GM23338 (cell line): ENCODE measurements at regions not wholly inside any gene's neighbourhood (a gene's known extent, or its start where the extent isn't known, plus 50 kb on each side); places are given as distances from the start of the nearest gene placed in this dataset.

ENCODE experiments used
- ATAC-seq: fragments of 200-7000 bp; cut with Tn5 transposase; 3 replicates; pipeline ENCODE4 v1.9.1; 2020
- DNase-seq: peaks from one replicate; pipeline ENCODE4 v3.0.0-alpha.2; 2015; ENCODE audit warnings: low spot score
- H2AFZ ChIP-seq: fragments of 200-600 bp; sonication (generic); 2 replicates; pipeline ENCODE4 v1.8.0; 2016; ENCODE audit warnings: antibody characterized with exemption, mild to moderate bottlenecking, moderate library complexity
- H3F3A ChIP-seq: fragments of 200-600 bp; sonication (generic); replicated peaks from 2 replicates; pipeline ENCODE4 v1.8.0; 2017; ENCODE audit warnings: antibody characterized with exemption, mixed run types, low read depth
- H3K27ac ChIP-seq: fragments of 200-600 bp; sonication (generic); 2 replicates; pipeline ENCODE4 v1.6.1; 2016; ENCODE audit warnings: low read depth
- H3K27me3 ChIP-seq: fragments of 200-600 bp; sonication (generic); 2 replicates; pipeline ENCODE4 v1.8.0; 2016; ENCODE audit warnings: mild to moderate bottlenecking, mixed run types, moderate library complexity; ENCODE audit not compliant: insufficient read depth
- H3K36me3 ChIP-seq: fragments of 200-600 bp; sonication (generic); 2 replicates; pipeline ENCODE4 v1.8.0; 2016; ENCODE audit warnings: mild to moderate bottlenecking; ENCODE audit not compliant: insufficient read depth
- H3K4me1 ChIP-seq: fragments of 200-600 bp; sonication (generic); 2 replicates; pipeline ENCODE4 v1.8.0; 2016; ENCODE audit warnings: mild to moderate bottlenecking, moderate library complexity; ENCODE audit not compliant: insufficient read depth
- H3K4me2 ChIP-seq: fragments of 200-600 bp; sonication (generic); 2 replicates; pipeline ENCODE4 v1.7.1; 2017; ENCODE audit warnings: mixed run types
- H3K4me3 ChIP-seq: fragments of 200-600 bp; sonication (generic); 2 replicates; pipeline ENCODE4 v1.6.1; 2016; ENCODE audit warnings: mixed run types
- H3K79me2 ChIP-seq: fragments of 200-600 bp; sonication (generic); replicated peaks from 2 replicates; pipeline ENCODE4 v1.8.0; 2017; ENCODE audit warnings: mild to moderate bottlenecking; ENCODE audit not compliant: insufficient read depth
- H3K9me2 ChIP-seq: fragments of 200-600 bp; sonication (generic); 2 replicates; pipeline ENCODE4 v1.8.0; 2017; ENCODE audit not compliant: insufficient read depth
- H4K20me1 ChIP-seq: fragments of 200-600 bp; sonication (generic); replicated peaks from 2 replicates; pipeline ENCODE4 v1.8.0; 2017; ENCODE audit warnings: mild to moderate bottlenecking; ENCODE audit not compliant: insufficient read depth
- H3K27ac Mint-ChIP-seq: 2 replicates; pipeline ENCODE4 v1.8.0; 2020; ENCODE audit warnings: inconsistent platforms, mild to moderate bottlenecking, moderate library complexity, mixed read lengths
- H3K27me3 Mint-ChIP-seq: 3 replicates; pipeline ENCODE4 v1.8.0; 2022; ENCODE audit warnings: low read depth, mild to moderate bottlenecking, moderate library complexity, mixed read lengths, inconsistent platforms; ENCODE audit not compliant: insufficient read depth, poor library complexity
- H3K36me3 Mint-ChIP-seq: 3 replicates; pipeline ENCODE4 v1.8.0; 2021; ENCODE audit warnings: low read depth, mild to moderate bottlenecking, inconsistent platforms, moderate library complexity, mixed read lengths
- H3K4me1 Mint-ChIP-seq: 3 replicates; pipeline ENCODE4 v1.8.0; 2020; ENCODE audit warnings: mild to moderate bottlenecking, inconsistent platforms, mixed read lengths
- H3K4me3 Mint-ChIP-seq: 3 replicates; pipeline ENCODE4 v1.8.0; 2021; ENCODE audit warnings: moderate library complexity, mild to moderate bottlenecking, inconsistent platforms, mixed read lengths
- H3K9me3 Mint-ChIP-seq: 3 replicates; pipeline ENCODE4 v1.8.0; 2020; ENCODE audit warnings: moderate library complexity, mild to moderate bottlenecking, inconsistent platforms, mixed read lengths
- CREB1 ChIP-seq: fragments of 250-450 bp; sonication (Bioruptor Pico); IDR thresholded peaks from 2 replicates; pipeline ENCODE4 v1.5.0; 2020; ENCODE audit warnings: low read depth, mild to moderate bottlenecking, moderate library complexity
- CTCF ChIP-seq, 2 experiments: fragments of 200-600 bp in 1 of 2; sonication (generic) in 1 of 2; conservative IDR thresholded peaks; 2 replicates each; pipeline versions ENCODE4 v1.5.1 to v1.6.1; 2016 to 2017; ENCODE audit warnings: antibody characterized with exemption in 2 of 2, low read depth in 2 of 2, mild to moderate bottlenecking in 2 of 2, moderate library complexity in 1 of 2
- EZH2 ChIP-seq: fragments of 200-600 bp; sonication (generic); IDR thresholded peaks from one replicate; pipeline ENCODE4 v1.8.0; 2017; ENCODE audit warnings: antibody characterized with exemption, mild to moderate bottlenecking, low read depth; ENCODE audit not compliant: unreplicated experiment
- EZH2phosphoT487 ChIP-seq: fragments of 200-600 bp; sonication (generic); IDR thresholded peaks from one replicate; pipeline ENCODE4 v1.8.1; 2018; ENCODE audit warnings: antibody characterized with exemption; ENCODE audit not compliant: unreplicated experiment
- JUNB ChIP-seq: IDR thresholded peaks from one replicate; pipeline ENCODE4 v1.6.1; 2016; ENCODE audit warnings: antibody characterized with exemption; ENCODE audit not compliant: unreplicated experiment
- NANOG ChIP-seq: IDR thresholded peaks from 2 replicates; pipeline ENCODE4 v1.6.1; 2016; ENCODE audit warnings: antibody characterized with exemption, borderline replicate concordance
- POLR2AphosphoS5 ChIP-seq: IDR thresholded peaks from 2 replicates; pipeline ENCODE4 v1.6.1; 2016; ENCODE audit warnings: antibody characterized with exemption, low read depth
- REST ChIP-seq: IDR thresholded peaks from one replicate; pipeline ENCODE4 v1.6.1; 2018; ENCODE audit warnings: antibody characterized with exemption; ENCODE audit not compliant: unreplicated experiment
- ZNF114 ChIP-seq: fragments of 250-450 bp; sonication (Bioruptor Pico); IDR thresholded peaks from 2 replicates; pipeline ENCODE4 v1.5.0; 2020; ENCODE audit warnings: mild to moderate bottlenecking, moderate library complexity
- ZNF331 ChIP-seq: fragments of 250-450 bp; sonication (Bioruptor Pico); IDR thresholded peaks from 2 replicates; pipeline ENCODE4 v1.5.0; 2020; ENCODE audit warnings: low read depth, mild to moderate bottlenecking, moderate library complexity
- TF ChIP-seq, protein P1 (sequence below): IDR thresholded peaks from 2 replicates; pipeline ENCODE4 v1.6.1; 2016; ENCODE audit warnings: antibody characterized with exemption

- TF ChIP-seq REST, result no peak
- no peak for TF ChIP-seq JUNB
- no peak for TF ChIP-seq EZH2
- TF ChIP-seq, protein P1, sequence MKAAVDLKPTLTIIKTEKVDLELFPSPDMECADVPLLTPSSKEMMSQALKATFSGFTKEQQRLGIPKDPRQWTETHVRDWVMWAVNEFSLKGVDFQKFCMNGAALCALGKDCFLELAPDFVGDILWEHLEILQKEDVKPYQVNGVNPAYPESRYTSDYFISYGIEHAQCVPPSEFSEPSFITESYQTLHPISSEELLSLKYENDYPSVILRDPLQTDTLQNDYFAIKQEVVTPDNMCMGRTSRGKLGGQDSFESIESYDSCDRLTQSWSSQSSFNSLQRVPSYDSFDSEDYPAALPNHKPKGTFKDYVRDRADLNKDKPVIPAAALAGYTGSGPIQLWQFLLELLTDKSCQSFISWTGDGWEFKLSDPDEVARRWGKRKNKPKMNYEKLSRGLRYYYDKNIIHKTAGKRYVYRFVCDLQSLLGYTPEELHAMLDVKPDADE, result no peak
Observed at GRCh38 chr9:99411068-99411467, 189.0 kb downstream of the SEC61B start (continued).

GRCh38 chr9:99411479-99412115 lies 189.5 kb downstream of the SEC61B start:
- Histone ChIP-seq H4K20me1 (no peaks in the 10 kb centered on the region), H3K36me3 (no peaks in the 10 kb centered on the region), H3K4me1 (no peaks in the 10 kb centered on the region), H3K9me2 (peaks cover 15% of the 10 kb centered on the region; the same call in 1 of the 2 replicates), H3K4me2 (no peak overlapping the region), H3K27ac (no peak overlapping the region), H3K79me2 (no peaks in the 10 kb centered on the region), H3K4me3 (no peak overlapping the region), H2AFZ (peak overlapping the region; percentile 74; the same call in 1 of the 2 replicates), H3F3A (no peaks in the 10 kb centered on the region), H3K27me3 (no peaks in the 10 kb centered on the region)
- H3K9me3 Mint-ChIP-seq, result no peaks in the 10 kb centered on the region
- H3K27me3 Mint-ChIP-seq, result peaks cover 3% of the 10 kb centered on the region
- H3K27ac Mint-ChIP-seq, result no peak overlapping the region
- H3K4me1 Mint-ChIP-seq, result peaks cover 13% of the 10 kb centered on the region
- H3K36me3 Mint-ChIP-seq, result no peaks in the 10 kb centered on the region
- ATAC-seq (peak; percentile 63), DNase-seq (peak; percentile 27)
- no peak overlapping the region; the same call in 2 of the 3 replicates for H3K4me3 Mint-ChIP-seq
- no peak for TF ChIP-seq EZH2
- TF ChIP-seq ZNF114 (CRISPR knock-in tag), result no peak
- TF ChIP-seq CREB1 (CRISPR knock-in tag), result no peak
- TF ChIP-seq JUNB, result no peak
- no peak for TF ChIP-seq ZNF331 (CRISPR knock-in tag)
- TF ChIP-seq CTCF (conservative IDR thresholded peaks at IDR 0.05; ENCODE audit: low read depth in 2 of 2), result no peak
- no peak for TF ChIP-seq POLR2AphosphoS5
- TF ChIP-seq REST, result no peak
- no peak for TF ChIP-seq NANOG
- TF ChIP-seq EZH2phosphoT487, result no peak
- TF ChIP-seq, protein P1, result no peak
